NOMO-1 treated with DMSO at 0.1 percent for 48 hours (cell line): ENCODE measurements at regions not wholly inside any gene's neighbourhood (a gene's known extent, or its start where the extent isn't known, plus 50 kb on each side); places are given as distances from the start of the nearest gene placed in this dataset.

Experiments used
- DNase-seq: peaks from one replicate; lab custom pipeline; 2025; ENCODE audit not compliant: unreplicated experiment; lab: John Stamatoyannopoulos, UW

DNA sequence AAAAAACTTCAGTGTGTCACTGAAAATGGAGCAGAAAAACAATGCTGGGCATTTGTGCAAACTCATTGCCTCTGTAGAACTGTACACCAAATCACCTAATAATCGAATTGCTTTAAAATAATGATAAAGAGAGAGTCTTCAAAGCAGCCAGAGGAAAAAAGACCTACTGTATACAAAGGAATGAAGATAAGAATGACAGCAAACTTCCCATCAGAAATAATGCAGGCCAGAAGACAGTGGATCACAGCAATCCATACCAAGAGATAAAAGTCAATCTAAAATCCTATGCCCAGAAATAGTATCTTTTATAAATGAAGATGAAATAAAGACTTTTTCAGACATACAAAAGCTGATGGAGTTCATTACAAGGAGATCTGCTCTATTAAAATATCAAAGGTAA is 134.7 kb upstream of the VEPH1 start:
- no peak for DNase-seq

DNA sequence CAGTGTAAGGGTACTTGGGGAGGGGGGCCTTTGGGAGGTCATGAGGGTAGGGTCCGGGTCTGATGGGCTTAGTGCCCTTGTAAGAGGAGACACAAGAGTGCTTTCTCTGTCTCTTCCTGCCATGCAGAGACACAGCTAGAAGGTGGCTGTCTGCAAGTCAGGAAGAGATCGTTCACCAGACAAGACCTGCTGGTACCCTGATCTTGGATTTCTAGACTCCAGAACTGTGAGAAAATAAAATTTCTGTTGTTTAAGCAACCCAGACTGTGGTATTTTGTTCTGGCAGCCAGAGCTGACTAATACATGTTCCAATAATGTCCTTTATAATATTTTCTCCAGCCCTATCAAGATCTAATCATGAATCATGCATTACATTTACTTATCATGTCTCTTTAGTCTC is 130.0 kb upstream of the VEPH1 start:
- no peak for DNase-seq

- DNase-seq: no peak
These were observed 128.9 kb upstream of the VEPH1 start for GRCh38 chr3:157632075-157632474.

GRCh38 chr3:157631478-157631877 is 128.3 kb upstream of the VEPH1 start:
- no peak for DNase-seq

DNA sequence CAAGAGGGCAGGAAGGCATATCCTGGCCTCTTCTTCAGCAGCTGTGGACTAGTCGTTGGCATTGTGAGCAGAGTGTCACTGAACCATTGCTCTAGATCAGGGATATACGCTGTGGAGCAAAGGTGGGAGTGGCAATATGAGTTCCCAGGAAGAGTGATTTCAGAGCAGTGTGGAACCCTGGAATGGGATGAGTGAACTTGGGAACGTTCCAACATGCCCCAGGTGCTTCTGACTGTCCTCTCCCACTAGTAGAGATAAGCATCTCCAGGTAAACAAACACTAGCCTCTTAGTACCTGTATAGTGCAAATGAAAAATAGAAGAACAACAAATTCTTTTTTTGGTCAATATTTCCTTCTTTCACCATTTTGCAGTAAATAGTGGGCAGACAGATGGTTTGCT is 123.6 kb upstream of the VEPH1 start:
- no peak for DNase-seq

DNA sequence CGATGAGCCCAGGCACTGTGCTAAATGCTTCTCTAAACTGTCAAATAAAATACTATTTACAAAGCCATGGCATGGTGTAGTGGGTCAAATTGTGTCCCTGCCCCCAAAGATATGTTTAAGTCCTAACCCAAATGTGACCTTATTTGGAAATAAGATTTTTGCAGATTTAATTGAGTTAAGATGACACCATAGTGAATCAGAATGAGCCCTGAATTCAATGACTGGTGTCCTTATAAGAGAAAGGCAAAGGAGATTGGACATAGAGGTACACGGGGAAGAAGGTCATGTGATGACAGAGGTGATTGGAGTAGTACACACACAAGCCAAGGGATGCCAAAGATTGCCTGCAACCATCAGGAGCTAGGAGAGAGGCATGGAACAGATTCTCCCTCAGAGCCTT is 121.6 kb upstream of the VEPH1 start:
- no peak for DNase-seq

DNA sequence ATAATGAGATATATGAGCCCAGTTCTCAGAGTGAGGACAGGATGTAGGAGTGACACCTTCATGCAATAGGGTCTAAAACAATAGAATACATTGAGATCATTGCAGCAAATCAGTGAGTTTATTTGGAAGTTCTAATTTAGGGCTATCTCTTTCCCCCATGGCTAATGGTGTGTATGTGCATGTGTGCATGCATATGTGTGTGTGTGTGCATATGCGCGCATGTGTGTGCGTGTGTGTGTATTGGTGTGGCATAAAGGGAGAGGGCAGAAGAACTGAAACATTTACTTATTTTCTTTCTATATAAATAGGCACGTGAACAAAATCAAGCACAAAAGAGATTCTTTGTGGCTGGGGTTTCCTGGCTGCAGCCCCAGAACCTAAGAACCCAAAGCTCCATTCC is 115.7 kb upstream of the VEPH1 start:
- DNase-seq: no peak

- DNase-seq: peak; percentile 93
These were observed 115.0 kb upstream of the VEPH1 start for GRCh38 chr3:157618075-157618760.

GRCh38 chr3:157614896-157615295 is 111.7 kb upstream of the VEPH1 start:
- DNase-seq: no peak

GRCh38 chr3:157611536-157612076 is 108.4 kb upstream of the VEPH1 start:
- DNase-seq: no peak

GRCh38 chr3:157610876-157611535 is 107.8 kb upstream of the VEPH1 start:
- DNase-seq: peak; percentile 70

- DNase-seq: peak; percentile 96
These were observed 104.7 kb upstream of the VEPH1 start for GRCh38 chr3:157607826-157608405.

GRCh38 chr3:157606852-157607197 is 103.6 kb upstream of the VEPH1 start:
- DNase-seq: no peak

GRCh38 chr3:157606011-157606851 is 103.0 kb upstream of the VEPH1 start:
- DNase-seq: peak; percentile 79

DNA sequence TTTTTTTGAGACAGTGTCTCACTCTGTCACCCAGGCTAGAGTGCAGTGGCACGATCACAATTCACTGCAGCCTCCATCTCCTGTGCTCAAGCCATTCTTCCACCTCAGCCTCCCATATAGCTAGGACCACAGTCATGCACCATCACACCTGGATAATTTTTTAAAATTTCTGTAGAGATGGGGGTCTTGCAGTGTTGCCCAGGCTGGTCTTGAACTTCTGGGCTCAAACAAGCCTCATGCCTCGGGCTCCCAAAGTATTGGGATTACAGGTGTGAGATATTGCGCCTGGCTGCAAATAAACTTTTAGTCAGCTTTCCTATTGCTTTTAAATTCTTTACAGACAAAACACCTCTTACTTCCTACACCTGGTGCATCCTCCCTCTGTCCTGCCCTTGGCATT is 102.1 kb upstream of the VEPH1 start:
- DNase-seq: no peak

- DNase-seq: no peak
These were observed 99.2 kb upstream of the VEPH1 start for GRCh38 chr3:157602424-157602823.

DNA sequence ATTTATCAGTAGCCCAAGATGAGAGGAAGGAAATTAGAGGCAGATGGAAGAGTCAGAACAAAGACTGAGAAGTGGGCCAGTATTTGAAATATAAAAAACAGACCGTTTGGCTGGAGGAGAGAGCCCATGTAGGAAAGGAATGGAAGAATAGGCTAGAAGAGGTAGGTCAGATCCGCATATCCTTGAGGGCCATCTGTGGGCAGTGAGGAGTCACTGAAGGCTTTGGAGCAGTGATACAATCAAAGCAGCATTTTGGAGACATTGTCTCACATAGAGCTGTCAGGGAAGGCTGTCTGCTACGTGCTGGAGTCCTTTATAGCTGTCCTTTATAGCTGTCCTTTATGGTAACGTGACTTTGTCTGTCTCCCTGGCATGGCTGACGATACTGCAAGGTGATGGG is 92.0 kb upstream of the VEPH1 start:
- no peak for DNase-seq

DNA sequence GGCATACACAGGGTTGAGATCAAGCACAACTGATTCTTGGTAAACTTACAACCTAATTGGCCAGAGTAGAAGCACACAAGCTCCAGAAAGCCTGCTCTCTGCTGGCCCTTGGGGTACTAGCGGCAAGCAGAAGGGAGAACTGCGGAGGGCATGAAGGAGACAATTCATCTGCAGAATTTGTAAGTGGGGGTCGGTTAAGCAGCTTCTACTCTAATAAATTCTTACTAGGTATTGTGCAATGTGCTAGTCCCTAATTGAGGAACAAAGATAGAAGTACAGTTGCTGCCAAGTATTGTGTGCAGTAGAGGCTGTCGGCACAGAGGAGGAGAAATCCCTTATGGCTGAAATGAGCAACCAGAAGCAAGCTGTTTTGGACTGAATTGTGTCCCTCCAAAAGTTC is 91.2 kb upstream of the VEPH1 start:
- peak; percentile 73 for DNase-seq

GRCh38 chr3:157592769-157593168 is 89.6 kb upstream of the VEPH1 start:
- DNase-seq: no peak

GRCh38 chr3:157590273-157590672 is 87.1 kb upstream of the VEPH1 start:
- no peak for DNase-seq

DNA sequence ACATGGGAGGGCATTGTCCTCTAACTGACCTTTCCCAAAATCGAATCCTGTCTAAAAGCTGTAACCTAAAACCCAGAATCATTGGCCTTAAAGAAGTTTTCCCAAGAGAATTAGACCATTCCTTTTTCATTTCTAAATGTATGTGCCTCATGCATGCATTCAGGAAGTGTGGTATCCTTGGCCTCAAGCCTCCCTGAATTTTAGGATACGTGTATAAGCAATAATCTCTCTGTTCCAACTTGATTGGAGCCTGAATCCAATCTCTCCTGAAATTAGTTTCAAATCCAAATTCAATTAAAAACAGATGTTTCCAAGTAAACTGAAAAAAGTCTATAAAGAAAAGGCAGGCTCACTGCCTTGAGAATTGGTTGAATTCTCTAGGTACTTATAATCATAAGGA is 86.0 kb upstream of the VEPH1 start:
- no peak for DNase-seq
